Activated naive CD4-positive, alpha-beta T cell treated with anti-CD3 and anti-CD28 coated beads, Interleukin-2, amount 50 U/mL, for 72 hours (primary cell): ENCODE measurements at regions not wholly inside any gene's neighbourhood (a gene's known extent, or its start where the extent isn't known, plus 50 kb on each side); places are given as distances from the start of the nearest gene placed in this dataset.
"Not testable (repeated sequence)": the region's sequence is repeated elsewhere in the genome, so short reads cannot be mapped to it uniquely, and the experiment has no call there.

Experiments used
- ATAC-seq, 2 donors: fragments of 150-1000 bp; cut with Tn5 transposase; 2 replicates each; pipeline ENCODE4 v1.10.0; 2021; ENCODE audit warnings: mild to moderate bottlenecking in 2 of 2, moderate library complexity in 2 of 2
- DNase-seq, 2 donors: peaks; one replicate each; pipeline ENCODE4 v3.0.0; 2021 to 2022; ENCODE audit warnings: low spot score in 2 of 2
- H3K27ac Mint-ChIP-seq, 2 donors: one replicate each; pipeline ENCODE4 v1.8.0; 2022; ENCODE audit warnings: mild to moderate bottlenecking in 2 of 2, mixed read lengths in 2 of 2
- H3K36me3 Mint-ChIP-seq, 2 donors: one replicate each; pipeline ENCODE4 v1.8.0; 2022; ENCODE audit warnings: mixed read lengths in 2 of 2
- H3K9me3 Mint-ChIP-seq, 2 donors: one replicate each; pipeline ENCODE4 v1.8.0; 2022; ENCODE audit warnings: mixed read lengths in 2 of 2

GRCh38 chr5:97570242-97570641 lies 387.2 kb upstream of the RIOK2 start:
- Mint-ChIP-seq H3K36me3 (peaks cover 5 to 11% of the 10 kb centered on the region in 2 donors), H3K27ac (no peak overlapping the region), H3K9me3 (peaks cover 15 to 20% of the 10 kb centered on the region in 2 donors)
- ATAC-seq = no peak
- no peak for DNase-seq

DNA sequence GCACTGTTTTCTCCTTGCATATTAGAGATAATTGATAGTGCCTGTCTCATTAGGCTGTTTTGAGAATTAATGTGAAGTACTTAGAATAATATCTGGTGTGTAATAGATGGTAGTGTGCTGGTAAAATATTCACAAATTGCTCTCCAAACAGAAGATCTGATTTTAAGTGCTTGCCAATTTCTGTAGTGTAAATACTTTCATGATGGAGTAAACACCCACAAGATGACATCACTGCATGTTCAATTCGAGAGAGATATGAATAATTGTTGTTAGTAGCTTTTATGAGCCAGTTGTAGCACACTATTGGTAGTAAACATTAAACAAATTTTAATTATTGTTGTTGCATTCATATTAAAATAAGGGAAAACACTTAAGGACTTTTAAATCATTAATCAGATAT lies 392.3 kb upstream of the RIOK2 start:
- DNase-seq (no peak), ATAC-seq (no peak)
- Mint-ChIP-seq H3K9me3 (peaks cover 8 to 12% of the 10 kb centered on the region in 2 donors), H3K36me3 (peaks cover 5 to 8% of the 10 kb centered on the region in 2 donors), H3K27ac (no peak overlapping the region)

DNA sequence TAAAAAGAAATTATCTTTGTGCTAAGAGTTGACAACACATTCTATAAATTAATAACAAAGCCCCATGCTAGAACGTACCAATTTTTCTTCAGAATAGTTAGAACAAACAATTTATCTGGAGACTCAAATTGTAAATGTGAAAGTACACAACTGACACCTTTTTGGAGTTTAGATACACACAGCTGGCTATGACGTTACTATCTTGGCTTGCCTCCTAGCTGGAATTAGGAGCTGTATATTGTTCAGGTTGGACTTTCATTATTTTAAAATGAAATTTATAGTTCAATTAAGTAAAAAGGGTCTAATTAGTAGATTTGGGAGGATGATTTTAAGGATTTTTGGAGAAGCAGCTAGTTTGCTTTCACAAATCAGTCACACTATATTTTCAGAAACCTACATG lies 393.9 kb upstream of the RIOK2 start:
- Mint-ChIP-seq H3K27ac (no peak overlapping the region), H3K36me3 (no peaks in the 10 kb centered on the region), H3K9me3 (peaks cover 0 to 3% of the 10 kb centered on the region in 2 donors)
- DNase-seq = no peak
- ATAC-seq = no peak

GRCh38 chr5:97579977-97580376 lies 396.9 kb upstream of the RIOK2 start:
- not testable (repeated sequence) for ATAC-seq, H3K36me3 Mint-ChIP-seq, H3K27ac Mint-ChIP-seq, H3K9me3 Mint-ChIP-seq, DNase-seq

- ATAC-seq = no peak
- no peaks in the 10 kb centered on the region for H3K9me3 Mint-ChIP-seq
- no peak for DNase-seq
Observed at GRCh38 chr5:97580746-97581145, 397.7 kb upstream of the RIOK2 start.

DNA sequence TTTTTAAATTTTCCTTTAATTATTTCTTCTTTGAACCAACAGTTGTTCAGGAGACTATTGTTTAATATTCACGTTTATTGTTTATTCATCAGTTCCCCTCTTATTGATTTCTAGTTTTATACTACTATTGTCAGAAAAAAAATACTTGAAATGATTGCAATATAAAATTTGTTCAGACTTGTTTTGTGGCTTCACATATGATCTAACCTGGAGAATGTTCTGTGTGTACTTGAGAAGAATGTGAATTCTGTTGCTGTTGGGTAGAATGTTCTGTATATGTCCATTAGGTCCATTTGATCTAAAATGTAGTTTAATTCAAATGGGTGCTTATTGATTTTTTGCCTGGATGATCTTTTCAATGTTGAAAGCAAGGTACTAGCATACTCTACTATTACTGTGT lies 408.7 kb upstream of the RIOK2 start:
- ATAC-seq (no peak), DNase-seq (no peak)
- Mint-ChIP-seq H3K27ac (no peak overlapping the region), H3K36me3 (peaks cover 0 to 8% of the 10 kb centered on the region in 2 donors), H3K9me3 (peaks cover 8 to 11% of the 10 kb centered on the region in 2 donors)

More at GRCh38 chr5:97580746-97581145, 397.7 kb upstream of the RIOK2 start:
- Mint-ChIP-seq H3K36me3 (no peaks in the 10 kb centered on the region), H3K27ac (no peak overlapping the region)

DNA sequence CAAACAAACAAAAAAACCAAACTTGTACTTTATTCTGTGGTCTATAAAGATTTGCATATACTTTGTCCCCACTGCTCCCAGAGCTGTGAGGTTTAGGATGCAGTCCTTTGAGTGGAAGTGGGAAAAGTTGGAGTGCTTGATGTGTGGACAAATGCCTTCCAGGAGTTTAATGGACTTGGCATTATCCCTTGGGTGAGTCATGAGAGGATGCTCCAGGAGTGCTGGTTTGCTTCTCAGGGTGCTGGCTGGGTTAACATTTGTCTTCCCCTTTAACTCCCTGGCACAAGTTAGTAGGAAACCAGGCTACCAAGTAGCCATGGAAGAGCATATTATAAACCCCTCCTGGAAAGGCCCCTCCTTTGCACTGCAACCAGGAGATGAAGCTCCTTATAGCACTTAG lies 417.4 kb upstream of the RIOK2 start:
- ATAC-seq = no peak

GRCh38 chr5:97601651-97602050 lies 418.6 kb upstream of the RIOK2 start:
- peaks cover 11 to 18% of the 10 kb centered on the region in 2 donors for H3K36me3 Mint-ChIP-seq
- H3K9me3 Mint-ChIP-seq = peaks cover 15 to 25% of the 10 kb centered on the region in 2 donors
- ATAC-seq (no peak), DNase-seq (no peak)
- H3K27ac Mint-ChIP-seq = no peak overlapping the region

More for the DNA sequence above, 417.4 kb upstream of the RIOK2 start:
- Mint-ChIP-seq H3K36me3 (peaks cover 11 to 26% of the 10 kb centered on the region in 2 donors), H3K27ac (no peak overlapping the region), H3K9me3 (peaks cover 20 to 30% of the 10 kb centered on the region in 2 donors)
- DNase-seq = no peak

DNA sequence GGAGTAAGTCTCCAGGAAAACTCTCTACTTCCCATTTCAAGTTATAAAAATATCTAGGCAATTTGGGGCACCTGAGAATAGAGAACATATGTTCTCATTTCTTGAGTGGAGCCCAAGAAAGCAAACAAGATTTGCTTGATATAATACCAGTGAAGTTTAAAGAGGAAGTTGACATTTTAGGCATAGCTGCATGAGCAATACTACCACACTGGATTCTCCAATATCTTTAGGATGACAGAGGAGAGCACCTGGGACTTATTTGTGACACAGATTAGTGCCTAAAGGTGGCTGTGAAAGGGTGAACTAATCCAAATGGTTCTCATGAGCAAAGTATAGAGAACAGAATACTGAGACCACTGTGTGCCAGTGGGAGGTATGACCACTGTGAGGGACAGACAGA lies 423.5 kb upstream of the RIOK2 start:
- DNase-seq (no peak), ATAC-seq (no peak)
- peaks cover 0 to 3% of the 10 kb centered on the region in 2 donors for H3K36me3 Mint-ChIP-seq
- peaks cover 3 to 6% of the 10 kb centered on the region in 2 donors for H3K9me3 Mint-ChIP-seq
- H3K27ac Mint-ChIP-seq = no peak overlapping the region

- H3K9me3 Mint-ChIP-seq = peaks cover 0 to 3% of the 10 kb centered on the region in 2 donors
- no peaks in the 10 kb centered on the region for H3K36me3 Mint-ChIP-seq
- no peak for ATAC-seq
- DNase-seq = no peak
- H3K27ac Mint-ChIP-seq = no peak overlapping the region
Observed at GRCh38 chr5:97608501-97608900, 425.5 kb upstream of the RIOK2 start.

DNA sequence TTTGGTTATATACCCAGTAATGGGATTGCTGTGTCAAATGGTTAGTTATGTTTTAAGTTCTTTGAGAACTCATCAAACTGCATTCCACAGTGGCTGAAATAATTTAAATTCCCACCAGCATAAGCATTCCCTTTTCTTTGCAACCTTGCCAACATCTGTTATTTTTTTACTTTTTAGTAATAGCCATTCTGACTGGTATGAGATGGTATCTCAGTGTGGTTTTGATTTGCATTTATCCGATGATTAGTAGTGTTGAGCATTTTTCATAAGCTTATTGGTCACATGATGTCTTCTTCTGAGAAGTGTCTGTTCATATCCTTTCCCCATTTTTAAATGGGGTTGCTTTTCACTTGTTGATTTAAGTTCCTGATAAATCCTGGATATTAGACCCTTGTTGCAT lies 435.7 kb upstream of the RIOK2 start:
- Mint-ChIP-seq H3K36me3 (no peaks in the 10 kb centered on the region), H3K27ac (no peak overlapping the region), H3K9me3 (peaks cover 0 to 5% of the 10 kb centered on the region in 2 donors)
- no peak for DNase-seq
- no peak for ATAC-seq

DNA sequence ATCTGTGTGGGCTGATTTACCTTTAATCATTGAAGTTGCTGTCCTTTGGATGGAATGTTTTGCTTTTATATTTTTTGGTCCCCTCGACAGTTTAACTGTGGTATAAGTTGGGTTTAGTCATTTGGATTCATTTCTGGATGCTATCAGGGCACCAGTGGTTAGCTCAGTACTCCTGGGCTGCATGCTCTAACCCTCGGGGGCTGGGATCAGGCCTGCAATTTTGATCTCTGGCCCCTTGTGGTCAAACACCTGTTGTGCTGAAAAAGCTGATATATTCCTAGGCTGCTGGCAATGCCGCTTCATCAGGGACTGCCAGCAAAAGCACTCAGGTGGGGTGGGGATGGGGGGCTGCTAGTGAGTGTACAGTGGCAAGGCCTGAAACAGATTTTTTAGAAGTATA lies 440.4 kb upstream of the RIOK2 start:
- H3K27ac Mint-ChIP-seq = no peak overlapping the region
- peaks cover 0 to 5% of the 10 kb centered on the region in 2 donors for H3K9me3 Mint-ChIP-seq
- H3K36me3 Mint-ChIP-seq = no peaks in the 10 kb centered on the region
- DNase-seq (no peak), ATAC-seq (no peak)

DNA sequence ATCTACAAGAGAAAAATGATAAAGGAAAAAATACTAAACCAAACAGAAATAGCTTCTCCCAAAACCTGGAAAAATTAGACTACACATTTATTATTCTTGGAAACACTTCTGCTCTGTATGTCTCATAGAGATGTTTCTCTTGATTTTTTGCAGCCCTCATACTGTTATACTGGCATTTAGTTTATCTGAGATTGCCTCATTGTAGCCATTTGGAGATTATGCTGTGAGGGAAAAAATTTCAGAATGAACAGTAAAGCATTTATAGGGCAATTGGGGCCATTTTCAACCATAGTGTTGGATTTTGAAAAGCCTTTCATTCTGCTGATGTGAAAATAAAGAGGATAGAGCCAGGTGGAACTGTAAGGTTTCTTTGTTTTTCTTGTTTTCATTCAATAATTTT lies 441.8 kb upstream of the RIOK2 start:
- H3K27ac Mint-ChIP-seq = no peak overlapping the region
- no peaks in the 10 kb centered on the region for H3K36me3 Mint-ChIP-seq
- ATAC-seq (no peak), DNase-seq (no peak)
- no peaks in the 10 kb centered on the region for H3K9me3 Mint-ChIP-seq

DNA sequence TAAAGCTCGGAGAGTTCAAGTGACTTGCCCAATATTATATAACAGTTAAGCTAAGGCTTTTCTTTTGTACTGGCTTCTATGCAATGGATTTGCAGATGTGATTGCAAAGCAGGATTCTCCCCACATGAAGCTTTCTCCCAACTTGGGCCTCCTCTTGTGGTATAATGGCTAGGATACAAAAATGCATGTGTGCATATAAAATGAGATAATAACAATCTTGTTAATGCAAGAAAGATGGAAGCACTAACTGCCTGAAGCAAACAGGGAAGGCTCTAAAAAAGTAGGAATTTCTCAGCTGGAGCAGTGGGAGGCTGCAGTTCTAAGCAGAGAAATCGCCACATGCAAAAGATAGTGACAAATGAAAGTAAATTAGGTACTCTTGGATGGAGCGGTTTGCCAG lies 444.2 kb upstream of the RIOK2 start:
- ATAC-seq = no peak
- H3K27ac Mint-ChIP-seq = no peak overlapping the region
- DNase-seq = no peak
- H3K36me3 Mint-ChIP-seq = no peaks in the 10 kb centered on the region
- peaks cover 3 to 8% of the 10 kb centered on the region in 2 donors for H3K9me3 Mint-ChIP-seq

GRCh38 chr5:97628031-97628430 lies 445.0 kb upstream of the RIOK2 start:
- Mint-ChIP-seq H3K36me3 (no peaks in the 10 kb centered on the region), H3K27ac (no peak overlapping the region), H3K9me3 (peaks cover 3 to 8% of the 10 kb centered on the region in 2 donors)
- ATAC-seq (no peak), DNase-seq (no peak)

DNA sequence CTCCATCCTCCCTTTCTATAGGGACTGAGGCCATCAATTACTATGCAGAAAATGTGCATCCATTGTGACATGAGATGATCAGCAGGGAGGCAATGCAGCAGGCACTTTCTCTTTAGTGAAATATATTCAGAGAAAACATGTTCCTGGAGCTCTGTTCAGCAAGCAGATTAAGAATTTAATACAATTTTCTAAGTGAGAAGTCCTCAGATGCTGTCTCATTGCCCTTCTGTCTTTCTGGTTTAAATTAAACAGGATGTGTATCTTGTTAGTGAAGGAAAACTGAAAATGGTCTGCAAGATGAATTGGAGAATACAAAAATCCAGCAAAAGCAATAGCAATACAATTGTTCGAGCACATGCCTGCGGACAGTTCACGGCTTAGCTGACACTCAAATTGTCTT lies 445.8 kb upstream of the RIOK2 start:
- no peak for DNase-seq
- ATAC-seq = no peak
- no peak overlapping the region for H3K27ac Mint-ChIP-seq
- H3K9me3 Mint-ChIP-seq = peaks cover 3 to 8% of the 10 kb centered on the region in 2 donors
- no peaks in the 10 kb centered on the region for H3K36me3 Mint-ChIP-seq

GRCh38 chr5:97629276-97629675 lies 446.2 kb upstream of the RIOK2 start:
- Mint-ChIP-seq H3K27ac (no peak overlapping the region), H3K36me3 (no peaks in the 10 kb centered on the region), H3K9me3 (peaks cover 3 to 8% of the 10 kb centered on the region in 2 donors)
- DNase-seq (no peak), ATAC-seq (no peak)

DNA sequence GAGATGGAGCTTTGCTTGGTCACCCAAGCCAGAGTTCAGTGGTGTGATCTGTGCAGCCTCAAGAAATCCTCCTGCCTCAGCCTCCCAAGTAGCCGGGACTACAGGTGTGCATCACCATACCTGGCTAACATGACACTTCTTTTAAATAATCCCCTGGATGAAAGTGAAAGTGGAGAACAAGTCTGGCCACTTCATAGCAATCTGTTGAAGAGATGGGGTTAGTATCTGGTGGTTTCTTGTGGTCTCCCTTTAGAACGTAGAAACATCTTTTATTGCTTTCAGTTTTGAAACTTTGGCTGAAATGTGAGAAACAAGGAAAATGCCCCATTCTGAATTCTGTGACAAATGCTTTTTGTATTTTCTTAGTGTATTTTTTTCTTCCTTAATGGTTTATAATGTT lies 452.5 kb upstream of the RIOK2 start:
- Mint-ChIP-seq H3K36me3 (no peaks in the 10 kb centered on the region), H3K27ac (no peak overlapping the region), H3K9me3 (peaks cover 3 to 11% of the 10 kb centered on the region in 2 donors)
- DNase-seq (no peak), ATAC-seq (no peak)

- H3K27ac Mint-ChIP-seq = no peak overlapping the region
- no peaks in the 10 kb centered on the region for H3K36me3 Mint-ChIP-seq
- peaks cover 0 to 3% of the 10 kb centered on the region in 2 donors for H3K9me3 Mint-ChIP-seq
- ATAC-seq = no peak
- DNase-seq = no peak
Observed at GRCh38 chr5:97636766-97637165, 453.7 kb upstream of the RIOK2 start.
